Ammon's horn (tissue), 1 donor: ENCODE measurements at regions not wholly inside any gene's neighbourhood (a gene's known extent, or its start where the extent isn't known, plus 50 kb on each side); places are given as distances from the start of the nearest gene placed in this dataset.

Experiments used
- DNase-seq: peaks from one replicate; pipeline ENCODE4 v3.0.0-alpha.2; 2016; ENCODE audit warnings: low spot score

- no peak for DNase-seq
These were observed 403.7 kb upstream of the SPRED2 start for GRCh38 chr2:65835975-65836549.

GRCh38 chr2:65834771-65835475 lies 402.5 kb upstream of the SPRED2 start:
- no peak for DNase-seq

DNA sequence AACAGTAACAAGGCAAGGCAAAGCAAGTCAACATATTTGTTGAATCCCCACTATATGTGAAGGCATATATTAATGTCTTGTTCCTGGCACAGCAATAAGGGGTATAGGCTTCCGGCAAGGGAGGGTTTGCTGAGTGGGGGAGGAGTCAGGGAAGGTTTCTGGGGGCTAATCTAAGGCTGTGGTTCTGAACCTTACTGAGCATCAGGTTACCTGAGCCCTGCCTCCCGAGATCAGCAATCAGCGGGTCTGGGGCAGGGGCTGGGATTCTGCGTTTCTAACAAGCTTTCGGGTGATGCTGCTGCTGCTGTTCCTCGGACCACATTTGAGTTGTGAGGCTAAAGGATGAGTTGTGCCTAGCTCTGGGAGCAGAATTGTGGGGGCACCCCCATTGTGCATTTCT lies 401.7 kb upstream of the SPRED2 start:
- DNase-seq, result no peak

GRCh38 chr2:65831509-65831908 lies 399.1 kb upstream of the SPRED2 start:
- DNase-seq, result no peak

DNA sequence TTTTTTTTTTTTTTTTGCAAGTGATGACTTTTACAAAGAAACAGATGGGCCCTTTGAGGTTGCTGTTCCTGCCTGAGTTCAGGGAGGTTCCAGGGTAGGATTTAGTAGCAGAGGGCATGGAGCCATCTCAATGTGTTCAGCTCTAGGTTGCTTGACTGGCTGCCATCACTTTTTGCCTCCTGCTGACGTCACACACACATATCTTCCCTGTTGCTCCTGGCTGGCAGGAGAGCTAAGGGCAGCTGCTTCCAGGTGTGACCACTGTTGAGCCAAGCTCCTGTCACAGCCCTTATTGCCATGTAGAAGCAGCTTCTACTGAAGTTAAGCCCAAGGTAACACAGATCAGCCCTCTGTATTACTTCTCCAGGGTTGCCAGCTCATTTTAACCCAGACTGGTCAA lies 394.2 kb upstream of the SPRED2 start:
- DNase-seq, result no peak

DNA sequence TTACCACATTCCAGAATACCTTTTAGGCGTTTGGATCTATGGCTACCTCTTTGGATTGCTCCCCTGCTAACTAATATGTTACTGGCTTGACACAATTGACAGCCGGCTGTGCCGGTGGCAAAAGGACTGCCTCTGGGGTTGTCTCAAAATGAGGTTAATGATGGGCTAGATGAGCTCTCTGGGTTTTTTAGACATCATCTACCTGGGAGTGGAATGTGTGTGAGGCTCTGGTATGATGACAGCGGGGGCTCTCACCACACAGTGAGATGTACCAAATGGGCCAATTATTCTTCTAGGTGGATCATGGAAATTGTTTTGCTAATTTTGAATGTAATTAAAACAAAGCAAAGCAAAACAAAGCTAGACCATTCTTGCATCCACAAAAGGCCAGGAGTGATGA lies 391.1 kb upstream of the SPRED2 start:
- DNase-seq, result no peak

GRCh38 chr2:65820454-65820853 lies 388.1 kb upstream of the SPRED2 start:
- DNase-seq, result no peak

DNA sequence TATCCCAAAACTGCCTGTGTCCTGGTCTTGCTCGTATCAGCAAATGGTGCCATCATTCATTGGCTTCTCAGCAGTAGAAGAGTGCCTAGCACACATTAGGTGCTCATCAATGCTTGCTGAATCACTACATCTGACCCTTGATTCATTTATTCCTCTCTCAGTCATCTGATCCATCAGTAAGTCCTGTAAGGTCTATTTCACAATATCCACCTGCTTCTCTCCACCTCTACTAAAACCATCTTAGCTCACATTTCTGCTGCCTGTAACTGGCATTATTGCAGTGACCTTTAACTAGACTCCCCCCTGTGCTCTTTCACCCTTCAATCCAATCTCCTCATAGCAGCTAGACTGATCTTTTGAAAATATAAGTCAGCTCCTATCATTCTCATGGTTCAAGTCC lies 387.6 kb upstream of the SPRED2 start:
- DNase-seq, result no peak

DNA sequence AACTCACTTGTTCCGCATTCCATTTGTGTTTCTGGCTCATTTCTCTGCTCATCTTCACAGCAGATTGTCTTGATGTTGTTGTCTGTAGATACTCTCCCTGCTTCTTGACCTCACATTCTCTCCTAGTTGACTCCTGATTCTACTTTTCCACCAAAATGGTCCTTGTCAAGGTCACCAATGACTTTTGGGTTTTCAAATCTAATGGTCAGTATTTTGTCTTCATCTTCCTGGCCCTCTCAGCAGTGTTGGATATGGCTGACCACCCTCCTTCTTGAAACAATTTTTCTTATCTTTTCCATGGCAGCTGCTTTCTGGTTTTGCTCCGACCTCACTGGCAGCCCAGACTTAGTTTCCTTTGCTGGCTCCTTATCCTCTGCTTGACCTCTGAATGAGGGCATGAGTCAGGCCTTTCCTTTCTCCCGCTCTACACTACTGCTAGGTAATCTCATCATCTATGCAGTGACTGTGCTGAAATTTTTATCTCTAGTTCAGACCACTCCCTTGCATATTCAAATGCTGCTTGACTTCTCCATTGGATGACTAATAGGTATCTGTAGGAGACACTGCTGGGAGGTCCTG lies 386.6 kb upstream of the SPRED2 start:
- no peak for DNase-seq

DNA sequence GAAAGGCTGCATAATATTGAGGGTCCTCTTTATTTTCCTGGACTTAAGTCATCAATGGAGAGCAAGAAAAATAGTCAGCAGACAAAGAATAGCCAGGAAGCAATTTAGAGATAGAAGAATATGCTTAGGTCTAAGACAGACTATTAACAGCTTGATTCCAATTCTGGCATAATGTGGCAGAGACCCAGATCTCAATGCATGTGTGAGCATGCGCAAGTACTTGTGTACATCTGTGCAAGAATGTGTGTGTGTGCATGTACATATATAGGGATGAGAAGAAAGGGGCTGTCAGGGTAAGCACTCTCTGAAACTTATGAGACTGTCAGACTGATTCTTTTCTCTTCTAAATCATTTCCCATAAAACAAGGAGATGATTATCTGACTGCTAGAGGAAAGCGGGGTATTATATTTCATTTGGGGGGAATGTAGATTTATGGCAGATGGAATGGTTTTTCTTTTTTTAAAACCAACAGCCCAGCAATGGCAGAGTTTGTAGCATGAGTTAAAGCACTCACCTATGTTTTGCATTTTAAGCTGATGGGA lies 381.3 kb upstream of the SPRED2 start:
- DNase-seq, result no peak

DNA sequence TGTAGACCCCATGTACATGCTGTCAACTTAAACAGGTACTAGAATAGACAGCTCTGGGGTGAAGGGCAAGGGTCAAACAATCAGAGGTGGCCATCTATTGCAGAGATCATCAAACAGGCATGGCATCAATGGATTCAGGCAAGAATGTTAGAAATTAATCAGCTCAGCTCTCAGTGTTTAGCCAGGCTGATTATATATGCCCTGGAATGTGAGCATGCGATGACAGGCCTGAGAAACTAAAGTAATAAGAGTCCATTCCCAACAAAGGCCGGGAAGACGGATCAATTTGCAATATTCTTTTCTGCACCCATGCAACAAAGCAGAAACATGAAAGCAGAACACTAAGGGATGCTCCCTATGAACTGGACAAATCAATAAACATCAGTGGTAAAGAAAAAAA lies 380.5 kb upstream of the SPRED2 start:
- DNase-seq, result no peak

GRCh38 chr2:65807942-65808341 lies 375.5 kb upstream of the SPRED2 start:
- DNase-seq, result no peak

DNA sequence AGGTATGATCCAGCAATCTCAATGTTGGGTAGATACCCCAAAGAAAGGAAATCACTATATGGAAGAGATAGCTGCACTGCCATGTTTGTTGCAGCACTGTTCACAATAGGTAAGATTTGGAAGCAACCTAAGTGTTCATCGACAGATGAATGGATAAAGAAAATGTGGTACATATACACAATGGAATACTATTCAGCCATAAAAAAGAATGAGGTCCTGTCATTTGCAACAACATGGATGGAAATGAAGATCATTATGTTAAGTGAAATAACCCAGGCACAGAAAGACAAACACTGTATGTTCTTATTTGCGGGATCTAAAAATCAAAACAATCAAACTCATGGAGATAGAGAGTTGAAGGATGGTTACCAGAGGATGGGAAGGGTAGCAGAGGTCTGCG lies 372.4 kb upstream of the SPRED2 start:
- no peak for DNase-seq

- DNase-seq, result no peak
These were observed 370.0 kb upstream of the SPRED2 start for GRCh38 chr2:65802298-65802942.

DNA sequence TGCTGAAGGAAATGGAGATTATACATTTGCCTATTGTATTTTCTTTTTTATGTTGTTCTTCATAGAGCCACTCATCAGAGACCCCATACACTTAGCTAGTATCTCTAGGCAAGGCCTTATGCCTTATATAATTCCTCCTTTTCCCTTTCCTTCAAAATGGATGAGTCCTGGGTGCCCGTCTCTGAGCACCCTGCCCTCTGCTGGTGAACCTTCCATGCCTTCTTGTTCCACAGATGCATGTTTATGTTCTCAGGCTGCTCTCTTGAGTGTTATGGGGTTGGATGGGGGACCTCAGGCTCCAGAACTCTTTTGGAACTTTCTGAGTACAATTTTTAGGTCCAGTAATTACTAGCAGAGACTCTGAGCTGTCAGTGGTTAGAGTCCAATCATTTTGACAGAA lies 368.6 kb upstream of the SPRED2 start:
- no peak for DNase-seq

- no peak for DNase-seq
These were observed 366.9 kb upstream of the SPRED2 start for GRCh38 chr2:65799141-65799854.

DNA sequence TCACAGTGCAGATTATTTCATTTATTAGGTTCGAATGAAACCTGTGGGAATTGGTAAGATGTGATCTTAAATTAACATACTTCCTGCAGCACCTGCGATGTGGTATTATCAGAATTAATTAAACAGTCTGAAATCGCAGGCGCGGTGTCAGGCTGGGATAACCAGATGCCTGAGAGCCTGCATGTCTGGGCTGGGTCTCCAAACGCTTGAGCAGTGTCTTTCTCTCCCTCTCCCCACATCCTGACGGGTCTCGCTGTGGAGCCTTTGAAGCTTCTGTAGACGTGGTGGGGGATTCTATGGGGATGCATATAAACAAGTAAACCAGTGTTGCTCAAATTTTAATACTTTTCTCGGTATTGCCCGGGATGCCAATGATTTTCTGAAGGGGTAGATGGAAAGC lies 366.2 kb upstream of the SPRED2 start:
- DNase-seq, result no peak

DNA sequence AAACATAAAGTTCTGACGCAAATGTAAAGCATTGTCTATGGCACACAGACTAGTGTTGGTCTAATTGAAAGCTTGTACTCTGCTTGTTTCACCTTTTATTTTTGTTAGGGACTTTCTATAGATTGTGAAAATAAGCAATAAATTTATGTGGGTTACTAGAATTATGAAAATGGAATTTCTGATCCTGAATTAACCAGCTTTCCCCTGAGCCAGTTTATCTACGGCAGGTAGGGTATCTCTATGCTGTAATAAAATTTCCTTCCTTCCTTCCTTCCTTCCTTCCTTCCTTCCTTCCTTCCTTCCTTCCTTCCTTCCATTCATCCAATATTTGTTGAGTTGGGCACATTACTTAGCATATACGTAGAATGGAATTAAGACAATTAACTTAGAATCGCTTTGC lies 362.6 kb upstream of the SPRED2 start:
- DNase-seq, result no peak

- DNase-seq, result no peak
These were observed 359.1 kb upstream of the SPRED2 start for GRCh38 chr2:65791404-65791975.

- no peak for DNase-seq
These were observed 358.2 kb upstream of the SPRED2 start for GRCh38 chr2:65790676-65790935.

DNA sequence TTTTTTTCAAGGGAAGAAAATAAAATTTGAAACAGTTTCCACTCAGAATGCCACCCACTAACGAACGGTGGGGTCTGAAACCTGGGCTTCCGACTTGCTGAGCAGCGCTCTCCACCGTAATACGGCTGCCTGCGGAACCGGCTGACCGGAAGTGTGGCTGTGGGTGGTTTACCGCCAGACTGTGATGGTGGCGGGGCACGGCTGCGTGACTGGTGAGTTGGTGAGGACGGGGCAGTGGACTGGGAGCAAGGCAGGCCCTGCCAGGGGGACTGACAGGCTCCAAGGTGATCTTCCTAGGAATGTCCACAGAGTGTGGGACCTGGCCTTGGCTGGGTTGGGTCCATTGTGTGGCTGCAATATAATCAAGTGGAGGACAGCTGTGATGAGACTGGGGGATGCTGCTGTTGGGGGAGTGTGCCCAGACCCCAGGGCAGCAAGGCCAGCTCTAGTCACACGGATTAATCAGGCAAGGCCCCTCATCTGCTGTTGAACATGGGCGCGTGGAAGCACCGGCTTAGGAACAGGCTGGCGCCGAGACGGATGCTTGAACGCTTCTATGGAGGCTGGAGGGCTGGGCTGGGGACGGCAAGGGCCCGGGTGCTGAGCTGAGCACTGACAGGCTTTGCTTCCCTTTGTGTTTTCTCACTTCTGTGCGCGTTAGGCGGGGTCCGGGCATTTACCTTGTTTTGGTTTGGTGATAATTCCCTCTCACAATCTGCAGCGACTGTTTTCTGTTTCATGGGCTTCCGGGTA lies 357.7 kb upstream of the SPRED2 start:
- DNase-seq, result no peak

DNA sequence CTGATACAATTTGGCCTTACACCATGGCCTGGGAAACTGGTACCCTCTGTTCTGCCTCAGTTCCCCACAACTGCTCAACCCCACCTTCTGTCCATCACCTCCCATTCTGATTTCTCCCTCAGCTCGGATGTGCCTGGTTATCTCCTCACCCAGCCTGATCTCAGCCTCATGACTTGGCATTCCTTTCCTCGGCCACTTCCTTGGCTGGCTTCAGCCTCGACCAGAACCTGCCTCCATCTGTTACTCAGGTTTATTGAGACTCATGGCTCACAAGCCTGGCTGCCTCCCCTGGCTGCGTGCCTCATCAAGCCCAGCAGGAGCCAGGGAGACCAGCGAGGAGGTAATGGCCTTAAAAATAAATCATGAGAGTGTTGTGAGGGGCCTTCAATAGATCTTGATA lies 356.2 kb upstream of the SPRED2 start:
- DNase-seq, result no peak
